Mesenchymal stem cell (in vitro differentiated cells and primary cell): ENCODE measurements at regions not wholly inside any gene's neighbourhood (a gene's known extent, or its start where the extent isn't known, plus 50 kb on each side); places are given as distances from the start of the nearest gene placed in this dataset.

Experiments used
- DNase-seq: peaks from one replicate; pipeline ENCODE4 v3.0.0-alpha.2; 2013
- H2AFZ ChIP-seq: one replicate; pipeline ENCODE4 v1.6.1; 2013; ENCODE audit warnings: low read depth, mild to moderate bottlenecking, control low read depth, inconsistent platforms, low read length, moderate library complexity
- H2AK5ac ChIP-seq: 2 replicates; pipeline ENCODE4 v1.6.1; 2013; ENCODE audit warnings: low read length, moderate library complexity, mild to moderate bottlenecking, inconsistent platforms; ENCODE audit not compliant: severe bottlenecking
- H2BK120ac ChIP-seq: one replicate; pipeline ENCODE4 v1.6.1; 2013; ENCODE audit warnings: low read depth, mild to moderate bottlenecking, inconsistent platforms, low read length, moderate library complexity
- H2BK12ac ChIP-seq, 2 experiments: one replicate each; pipeline ENCODE4 v1.6.1; 2013; ENCODE audit warnings: inconsistent platforms in 2 of 2, low read length in 2 of 2, mild to moderate bottlenecking in 2 of 2, moderate library complexity in 2 of 2, control low read depth in 1 of 2
- H2BK15ac ChIP-seq: one replicate; pipeline ENCODE4 v1.6.1; 2013; ENCODE audit warnings: mild to moderate bottlenecking, low read depth, inconsistent platforms; ENCODE audit not compliant: poor library complexity, severe bottlenecking
- H2BK5ac ChIP-seq: 2 replicates; pipeline ENCODE4 v1.6.1; 2013; ENCODE audit warnings: low read depth, mild to moderate bottlenecking, low read length, control low read depth, inconsistent platforms; ENCODE audit not compliant: poor library complexity, severe bottlenecking
- H3K14ac ChIP-seq, 2 experiments: one replicate each; pipeline ENCODE4 v1.6.1; 2013; ENCODE audit warnings: inconsistent platforms in 2 of 2, low read length in 2 of 2, control low read depth in 1 of 2, mild to moderate bottlenecking in 1 of 2, moderate library complexity in 1 of 2
- H3K18ac ChIP-seq, 2 experiments: one replicate each; pipeline ENCODE4 v1.6.1; 2013; ENCODE audit warnings: inconsistent platforms in 2 of 2, low read length in 2 of 2, control low read depth in 1 of 2, low read depth in 1 of 2, mild to moderate bottlenecking in 1 of 2
- H3K23ac ChIP-seq, 2 experiments: one replicate each; pipeline ENCODE4 v1.6.1; 2013; ENCODE audit warnings: inconsistent platforms in 2 of 2, low read length in 2 of 2, mild to moderate bottlenecking in 2 of 2, moderate library complexity in 2 of 2, control low read depth in 1 of 2
- H3K27ac ChIP-seq: 2 replicates; pipeline ENCODE4 v1.5.1; 2013; ENCODE audit warnings: mild to moderate bottlenecking, moderate library complexity, low read length, control low read depth, inconsistent platforms; ENCODE audit not compliant: poor library complexity, severe bottlenecking
- H3K27me3 ChIP-seq, 2 experiments: 2 replicates each; pipeline versions ENCODE4 v1.6.1 to v1.7.0; 2013; ENCODE audit warnings: low read length in 2 of 2, mild to moderate bottlenecking in 2 of 2, moderate library complexity in 2 of 2, control low read depth in 1 of 2, inconsistent platforms in 1 of 2; ENCODE audit not compliant: control insufficient read depth in 1 of 2, insufficient read depth in 1 of 2
- H3K36me3 ChIP-seq, 2 experiments: 2 replicates each; pipeline versions ENCODE4 v1.6.1 to v1.7.0; 2013; ENCODE audit warnings: low read length in 2 of 2, control low read depth in 1 of 2, inconsistent platforms in 1 of 2, low read depth in 1 of 2, mild to moderate bottlenecking in 1 of 2; ENCODE audit not compliant: insufficient read depth in 2 of 2, control insufficient read depth in 1 of 2
- H3K4ac ChIP-seq, 2 experiments: one replicate each; pipeline ENCODE4 v1.6.1; 2013; ENCODE audit warnings: inconsistent platforms in 2 of 2, low read length in 2 of 2, mild to moderate bottlenecking in 2 of 2, moderate library complexity in 2 of 2, control low read depth in 1 of 2, low read depth in 1 of 2
- H3K4me1 ChIP-seq: 2 replicates; pipeline ENCODE4 v1.6.1; 2013; ENCODE audit warnings: low read depth, low read length, control low read depth; ENCODE audit not compliant: control insufficient read depth, insufficient read depth
- H3K4me2 ChIP-seq: 2 replicates; pipeline ENCODE4 v1.6.1; 2013; ENCODE audit warnings: low read length, mild to moderate bottlenecking, inconsistent platforms; ENCODE audit not compliant: poor library complexity, severe bottlenecking
- H3K4me3 ChIP-seq, 2 experiments: 2 replicates each; pipeline versions ENCODE4 v1.5.1 to v1.7.0; 2013; ENCODE audit warnings: low read length in 2 of 2, mild to moderate bottlenecking in 2 of 2, control low read depth in 1 of 2, low read depth in 1 of 2; ENCODE audit not compliant: insufficient read depth in 1 of 2
- H3K79me1 ChIP-seq: replicated peaks from 2 replicates; pipeline ENCODE4 v1.6.1; 2013; ENCODE audit warnings: mild to moderate bottlenecking, control low read depth, low read length, inconsistent platforms; ENCODE audit not compliant: poor library complexity, severe bottlenecking
- H3K9ac ChIP-seq: 2 replicates; pipeline ENCODE4 v1.7.0; 2013; ENCODE audit warnings: mild to moderate bottlenecking, low read length, moderate library complexity
- H3K9me3 ChIP-seq: 2 replicates; pipeline ENCODE4 v1.7.0; 2013; ENCODE audit warnings: mild to moderate bottlenecking, low read length; ENCODE audit not compliant: control insufficient read depth
- H4K8ac ChIP-seq: one replicate; pipeline ENCODE4 v1.6.1; 2013; ENCODE audit warnings: inconsistent platforms, mild to moderate bottlenecking, low read length, moderate library complexity
- H4K91ac ChIP-seq: one replicate; pipeline ENCODE4 v1.6.1; 2013; ENCODE audit warnings: mild to moderate bottlenecking, low read length, inconsistent platforms
- WGBS: methylation state at CpG from one replicate; pipeline ENCODE4 v1.1.7; 2013; ENCODE audit warnings: mixed read lengths; 5-methylcytosine and 5-hydroxymethylcytosine counted together

- no peak overlapping the region for H3K23ac ChIP-seq
- H2BK15ac ChIP-seq = no peak overlapping the region
- H4K91ac ChIP-seq = no peak overlapping the region
- H3K4me1 ChIP-seq = peaks cover 10% of the 10 kb centered on the region
- H2AK5ac ChIP-seq = peak overlapping the region; percentile 90
- H3K4me3 ChIP-seq = no peak overlapping the region
- peak overlapping the region in 1 of 2 experiments; percentile 57 for H3K4ac ChIP-seq
- H2BK12ac ChIP-seq = peak overlapping the region; percentile 18 to 79
- peak overlapping the region; percentile 19 for H4K8ac ChIP-seq
- H3K14ac ChIP-seq = peak overlapping the region in 1 of 2 experiments; percentile 53
- H3K27ac ChIP-seq = no peak overlapping the region
- no peaks in the 10 kb centered on the region for H3K36me3 ChIP-seq
- peaks cover under 1% of the 10 kb centered on the region for H3K9me3 ChIP-seq
- H2BK5ac ChIP-seq = peak overlapping the region; percentile 15
- no peaks in the 10 kb centered on the region for H3K27me3 ChIP-seq
- no peak overlapping the region for H2AFZ ChIP-seq
- H3K18ac ChIP-seq = peak overlapping the region; percentile 57 to 78
- no peak for DNase-seq
- no peak overlapping the region for H3K4me2 ChIP-seq
- WGBS = 68% methylated on average over 22 of the region's 25 CpGs
- H3K79me1 ChIP-seq = no peaks in the 10 kb centered on the region
- H3K9ac ChIP-seq = no peak overlapping the region
- no peak overlapping the region for H2BK120ac ChIP-seq
These were observed 160.2 kb upstream of the IRF2BP2 start for GRCh38 chr1:234769986-234770795.

GRCh38 chr1:234769284-234769985, 159.5 kb upstream of the IRF2BP2 start:
- peak overlapping the region; percentile 19 for H4K8ac ChIP-seq
- H3K9ac ChIP-seq = no peak overlapping the region
- H3K27ac ChIP-seq = no peak overlapping the region

GRCh38 chr1:234768569-234769283, 158.7 kb upstream of the IRF2BP2 start:
- no peak overlapping the region for H2BK5ac ChIP-seq
- H3K18ac ChIP-seq = no peak overlapping the region
- no peaks in the 10 kb centered on the region for H3K79me1 ChIP-seq
- peak overlapping the region; percentile 19 for H4K8ac ChIP-seq
- DNase-seq = no peak
- peak overlapping the region; percentile 39 to 59 for H2BK12ac ChIP-seq
- no peak overlapping the region for H3K23ac ChIP-seq
- H3K27ac ChIP-seq = no peak overlapping the region
- WGBS = 95% methylated on average over 16 of the region's 16 CpGs
- no peak overlapping the region for H3K4ac ChIP-seq
- peak overlapping the region; percentile 20 for H2AK5ac ChIP-seq
- no peaks in the 10 kb centered on the region for H3K27me3 ChIP-seq
- H4K91ac ChIP-seq = no peak overlapping the region
- no peaks in the 10 kb centered on the region for H3K36me3 ChIP-seq
- H3K9me3 ChIP-seq = no peaks in the 10 kb centered on the region
- H2BK15ac ChIP-seq = peak overlapping the region; percentile 13
- no peak overlapping the region for H3K4me3 ChIP-seq
- H2AFZ ChIP-seq = no peak overlapping the region
- no peak overlapping the region for H3K9ac ChIP-seq
- peaks cover 10% of the 10 kb centered on the region for H3K4me1 ChIP-seq
- no peak overlapping the region for H2BK120ac ChIP-seq
- H3K14ac ChIP-seq = no peak overlapping the region
- no peak overlapping the region for H3K4me2 ChIP-seq

More at GRCh38 chr1:234769284-234769985, 159.5 kb upstream of the IRF2BP2 start:
- H3K18ac ChIP-seq = peak overlapping the region; percentile 57 to 78
- 92% methylated on average over 13 of the region's 13 CpGs for WGBS
- H3K23ac ChIP-seq = no peak overlapping the region
- no peaks in the 10 kb centered on the region for H3K79me1 ChIP-seq
- no peak overlapping the region for H3K4ac ChIP-seq
- H2AK5ac ChIP-seq = peak overlapping the region; percentile 22
- no peaks in the 10 kb centered on the region for H3K27me3 ChIP-seq
- no peaks in the 10 kb centered on the region for H3K9me3 ChIP-seq
- peak overlapping the region; percentile 59 to 77 for H2BK12ac ChIP-seq
- H2BK15ac ChIP-seq = no peak overlapping the region
- no peak overlapping the region for H2AFZ ChIP-seq
- no peak overlapping the region for H3K14ac ChIP-seq
- DNase-seq = no peak
- peaks cover 10% of the 10 kb centered on the region for H3K4me1 ChIP-seq
- no peak overlapping the region for H2BK5ac ChIP-seq
- no peak overlapping the region for H3K4me2 ChIP-seq
- H2BK120ac ChIP-seq = no peak overlapping the region
- H3K36me3 ChIP-seq = no peaks in the 10 kb centered on the region
- no peak overlapping the region for H3K4me3 ChIP-seq
- H4K91ac ChIP-seq = peak overlapping the region; percentile 64

- Histone ChIP-seq H3K9me3 (no peaks in the 10 kb centered on the region), H3K18ac (no peak overlapping the region), H2AFZ (no peak overlapping the region), H3K79me1 (no peaks in the 10 kb centered on the region), H3K4me2 (no peak overlapping the region), H3K27ac (no peak overlapping the region), H3K4ac (no peak overlapping the region), H3K36me3 (no peaks in the 10 kb centered on the region), H2BK5ac (no peak overlapping the region), H2BK120ac (no peak overlapping the region), H2BK12ac (peak overlapping the region; percentile 25), H3K9ac (no peak overlapping the region), H4K91ac (no peak overlapping the region), H4K8ac (no peak overlapping the region), H3K23ac (no peak overlapping the region), H3K4me3 (no peak overlapping the region), H3K27me3 (no peaks in the 10 kb centered on the region), H3K4me1 (peaks cover 10% of the 10 kb centered on the region), H3K14ac (no peak overlapping the region), H2BK15ac (no peak overlapping the region), H2AK5ac (no peak overlapping the region)
- no peak for DNase-seq
- WGBS = 89% methylated on average over 4 of the region's 5 CpGs
These were observed 158.2 kb upstream of the IRF2BP2 start for GRCh38 chr1:234768171-234768568.
